GM12874 (cell line): ENCODE measurements at regions not wholly inside any gene's neighbourhood (a gene's known extent, or its start where the extent isn't known, plus 50 kb on each side); places are given as distances from the start of the nearest gene placed in this dataset.

Experiments
- TF ChIP-seq, protein P1 (sequence below): IDR thresholded peaks from 2 replicates; pipeline ENCODE4 v1.5.1; 2011; ENCODE audit warnings: low read depth, mild to moderate bottlenecking, control low read depth, low read length, moderate library complexity; ENCODE audit not compliant: insufficient read depth

DNA sequence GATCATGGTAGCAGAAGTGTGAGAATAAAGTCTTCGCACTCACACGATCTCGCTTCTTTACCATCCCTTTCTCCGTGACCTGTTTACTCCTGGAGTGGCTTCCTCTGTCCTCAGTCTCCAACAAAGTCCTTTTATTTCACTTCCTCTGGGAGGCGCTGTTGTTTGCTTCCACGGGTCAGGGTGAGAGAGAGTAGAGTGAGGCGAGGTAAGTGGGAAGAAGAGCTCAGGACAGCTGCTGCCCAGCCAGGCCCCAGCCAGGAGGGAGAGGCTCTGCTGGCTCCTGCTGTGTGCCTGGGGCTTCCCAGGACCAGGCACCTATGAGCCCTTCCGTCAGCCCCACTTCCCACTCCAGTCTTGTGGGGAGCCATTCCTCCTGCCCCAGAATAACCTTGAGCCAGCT lies 242.1 kb downstream of the FGF9 start:
- TF ChIP-seq, protein P1, sequence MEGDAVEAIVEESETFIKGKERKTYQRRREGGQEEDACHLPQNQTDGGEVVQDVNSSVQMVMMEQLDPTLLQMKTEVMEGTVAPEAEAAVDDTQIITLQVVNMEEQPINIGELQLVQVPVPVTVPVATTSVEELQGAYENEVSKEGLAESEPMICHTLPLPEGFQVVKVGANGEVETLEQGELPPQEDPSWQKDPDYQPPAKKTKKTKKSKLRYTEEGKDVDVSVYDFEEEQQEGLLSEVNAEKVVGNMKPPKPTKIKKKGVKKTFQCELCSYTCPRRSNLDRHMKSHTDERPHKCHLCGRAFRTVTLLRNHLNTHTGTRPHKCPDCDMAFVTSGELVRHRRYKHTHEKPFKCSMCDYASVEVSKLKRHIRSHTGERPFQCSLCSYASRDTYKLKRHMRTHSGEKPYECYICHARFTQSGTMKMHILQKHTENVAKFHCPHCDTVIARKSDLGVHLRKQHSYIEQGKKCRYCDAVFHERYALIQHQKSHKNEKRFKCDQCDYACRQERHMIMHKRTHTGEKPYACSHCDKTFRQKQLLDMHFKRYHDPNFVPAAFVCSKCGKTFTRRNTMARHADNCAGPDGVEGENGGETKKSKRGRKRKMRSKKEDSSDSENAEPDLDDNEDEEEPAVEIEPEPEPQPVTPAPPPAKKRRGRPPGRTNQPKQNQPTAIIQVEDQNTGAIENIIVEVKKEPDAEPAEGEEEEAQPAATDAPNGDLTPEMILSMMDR, result no peak

DNA sequence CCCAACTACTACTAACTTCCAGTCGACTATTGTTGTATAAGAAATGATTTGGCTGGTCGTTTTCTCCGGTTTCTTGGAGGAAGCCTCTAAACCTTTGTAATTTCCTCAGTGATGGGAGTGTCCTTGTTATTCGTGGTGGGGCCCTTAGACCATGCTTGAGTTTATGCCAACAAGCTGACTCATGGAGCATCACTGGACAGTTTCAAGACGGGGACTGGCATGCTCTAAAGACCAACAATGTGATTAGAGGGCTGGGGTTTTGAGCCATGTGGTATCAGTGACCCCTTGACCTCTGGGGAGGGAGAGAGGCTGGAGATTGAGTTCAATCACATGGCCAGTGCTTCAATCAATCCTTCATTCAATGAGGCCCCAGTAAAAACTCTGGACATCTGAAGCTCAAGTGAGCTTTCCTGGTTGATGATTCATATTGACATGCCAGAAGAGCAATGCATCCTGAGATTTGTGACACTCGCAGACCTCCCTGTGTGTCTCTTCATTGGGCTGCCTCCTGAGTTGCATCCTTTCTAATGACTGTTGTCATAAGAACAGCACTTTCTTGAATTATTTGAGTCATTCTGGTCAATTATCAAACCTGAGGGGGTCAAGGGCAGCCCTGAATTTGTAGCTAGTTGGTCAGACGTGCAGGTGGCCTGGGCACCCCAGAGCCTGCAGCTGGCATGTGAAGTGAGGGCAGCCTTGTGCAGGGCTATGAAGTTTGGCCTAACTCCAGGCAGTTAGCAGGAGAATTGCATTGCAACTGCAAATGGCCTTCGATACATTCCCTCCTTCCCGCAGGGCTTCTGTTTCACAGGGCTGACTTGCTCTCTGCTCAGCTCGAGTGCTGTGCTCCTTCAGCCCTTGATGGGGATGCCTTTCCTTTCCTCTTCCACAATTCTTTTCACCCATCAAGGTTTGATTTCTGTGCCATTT lies 246.5 kb downstream of the FGF9 start:
- TF ChIP-seq, protein P1, result no peak

DNA sequence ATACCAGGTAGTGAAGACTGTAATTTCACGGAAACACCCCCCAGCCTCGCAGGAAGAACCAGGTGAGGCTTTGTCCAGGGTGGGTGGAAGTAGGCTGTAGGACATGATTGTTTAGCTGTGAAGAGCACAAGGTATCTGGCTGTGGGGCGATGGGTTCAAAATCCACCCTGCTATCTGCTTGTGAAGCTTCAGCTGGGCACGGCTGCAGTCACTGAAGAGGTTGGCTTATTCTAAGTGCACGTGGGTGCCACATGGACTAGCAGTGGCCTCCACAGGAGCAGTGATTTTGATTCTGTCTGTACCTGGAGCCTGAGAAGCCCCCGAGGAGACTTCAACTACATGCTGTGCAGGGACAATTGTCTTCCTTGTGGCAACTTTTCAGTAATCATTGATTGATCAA lies 254.1 kb downstream of the FGF9 start:
- TF ChIP-seq, protein P1, result no peak

DNA sequence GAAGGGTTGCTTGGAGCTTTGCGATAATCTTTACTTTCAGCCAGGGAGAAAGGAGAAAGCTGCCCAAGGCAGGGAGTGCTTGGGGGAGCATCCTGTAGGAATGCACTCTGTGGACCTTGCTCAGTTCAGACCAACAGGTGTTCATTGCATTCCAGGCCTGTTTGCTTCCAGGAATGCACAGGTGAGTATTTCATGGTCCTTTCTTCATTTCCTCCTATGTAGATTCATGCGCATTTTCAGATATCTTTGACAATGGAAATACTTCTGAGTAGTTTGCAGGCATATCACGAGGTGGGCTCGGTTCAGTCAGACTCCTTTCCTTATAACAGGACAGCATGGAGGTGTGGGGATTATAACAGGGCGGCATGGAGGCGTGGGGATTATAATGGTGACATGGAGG lies 254.8 kb downstream of the FGF9 start:
- TF ChIP-seq, protein P1, result no peak

DNA sequence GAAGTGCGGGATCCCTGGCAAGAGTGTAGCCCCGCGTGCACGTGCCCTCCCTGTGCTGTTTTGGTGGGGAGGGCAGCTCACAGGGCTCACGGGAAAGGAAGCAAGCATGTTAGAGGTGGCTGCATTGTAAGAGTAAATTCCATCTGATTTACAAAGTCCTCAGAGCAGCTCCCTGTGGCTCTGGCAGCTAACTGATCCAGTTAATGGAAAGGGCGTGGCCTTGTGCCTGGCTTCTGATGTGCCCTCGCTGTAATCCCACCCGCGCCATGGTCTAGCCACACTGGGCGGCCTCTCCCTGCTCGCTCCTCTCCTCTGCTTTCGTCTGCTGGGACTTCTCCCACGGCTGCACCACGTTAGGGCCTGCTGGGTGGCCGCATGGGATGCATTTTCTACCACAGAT lies 258.5 kb downstream of the FGF9 start:
- TF ChIP-seq, protein P1, result no peak

DNA sequence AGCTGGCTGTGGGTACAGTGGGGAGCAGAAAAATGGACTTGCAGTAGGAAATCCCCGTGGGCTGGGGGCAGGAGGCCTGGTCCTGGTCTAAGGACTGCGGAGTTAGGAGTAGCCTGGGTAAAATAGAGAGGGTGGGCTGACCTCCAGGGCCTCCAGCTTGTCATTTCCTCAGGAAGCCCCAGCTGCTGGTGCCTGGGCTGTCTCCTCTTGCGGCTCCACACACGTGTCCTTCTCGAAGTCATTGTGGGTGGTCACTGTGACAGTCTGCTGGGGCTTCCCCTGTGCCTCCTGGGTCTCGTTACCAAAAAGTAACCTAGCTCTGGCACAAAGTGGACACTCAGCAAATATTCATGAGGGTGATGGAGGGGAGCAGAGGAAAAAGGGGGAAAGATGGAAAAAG lies 259.7 kb downstream of the FGF9 start:
- TF ChIP-seq, protein P1, result no peak

DNA sequence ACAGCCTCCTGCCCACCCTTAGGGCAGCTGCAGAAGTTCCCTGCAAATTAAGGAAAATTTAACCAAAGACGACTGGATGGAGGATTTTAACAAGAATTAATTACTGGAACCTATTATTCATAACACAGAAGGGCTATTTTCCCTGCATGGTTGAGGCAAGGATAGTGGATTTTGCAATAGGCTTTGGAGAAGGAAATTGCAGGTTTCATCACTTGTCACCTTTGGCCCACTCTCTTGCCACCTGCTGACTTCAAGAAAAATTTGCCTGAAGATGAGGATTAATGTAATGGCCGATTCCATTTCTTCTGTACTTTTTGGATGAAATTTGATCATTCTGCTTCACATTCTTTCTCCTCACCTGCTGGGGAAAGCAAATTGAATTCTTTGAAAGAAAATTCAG lies 261.7 kb downstream of the FGF9 start:
- TF ChIP-seq, protein P1, result no peak
